Keratinocyte (primary cell): ENCODE measurements at regions not wholly inside any gene's neighbourhood (a gene's known extent, or its start where the extent isn't known, plus 50 kb on each side); places are given as distances from the start of the nearest gene placed in this dataset.

Experiments
- EZH2 ChIP-seq: IDR thresholded peaks from one replicate; pipeline ENCODE4 v1.6.1; 2012; ENCODE audit warnings: inconsistent platforms, mild to moderate bottlenecking, low read length, moderate library complexity
- TF ChIP-seq, protein P1 (sequence below), 3 experiments: IDR thresholded peaks in 1 of 3; conservative IDR thresholded peaks in 1 of 3; optimal IDR thresholded peaks in 1 of 3; 2 replicates in 2 of 3; 3 replicates in 1 of 3; pipeline versions ENCODE3 to v1.5.1; 2011; ENCODE audit warnings: low read length in 3 of 3, mild to moderate bottlenecking in 3 of 3, moderate library complexity in 2 of 3, control low read depth in 1 of 3, inconsistent platforms in 1 of 3; ENCODE audit not compliant: insufficient read depth in 2 of 3; ENCODE audit errors: extremely low read depth in 1 of 3

- TF ChIP-seq, protein P1, sequence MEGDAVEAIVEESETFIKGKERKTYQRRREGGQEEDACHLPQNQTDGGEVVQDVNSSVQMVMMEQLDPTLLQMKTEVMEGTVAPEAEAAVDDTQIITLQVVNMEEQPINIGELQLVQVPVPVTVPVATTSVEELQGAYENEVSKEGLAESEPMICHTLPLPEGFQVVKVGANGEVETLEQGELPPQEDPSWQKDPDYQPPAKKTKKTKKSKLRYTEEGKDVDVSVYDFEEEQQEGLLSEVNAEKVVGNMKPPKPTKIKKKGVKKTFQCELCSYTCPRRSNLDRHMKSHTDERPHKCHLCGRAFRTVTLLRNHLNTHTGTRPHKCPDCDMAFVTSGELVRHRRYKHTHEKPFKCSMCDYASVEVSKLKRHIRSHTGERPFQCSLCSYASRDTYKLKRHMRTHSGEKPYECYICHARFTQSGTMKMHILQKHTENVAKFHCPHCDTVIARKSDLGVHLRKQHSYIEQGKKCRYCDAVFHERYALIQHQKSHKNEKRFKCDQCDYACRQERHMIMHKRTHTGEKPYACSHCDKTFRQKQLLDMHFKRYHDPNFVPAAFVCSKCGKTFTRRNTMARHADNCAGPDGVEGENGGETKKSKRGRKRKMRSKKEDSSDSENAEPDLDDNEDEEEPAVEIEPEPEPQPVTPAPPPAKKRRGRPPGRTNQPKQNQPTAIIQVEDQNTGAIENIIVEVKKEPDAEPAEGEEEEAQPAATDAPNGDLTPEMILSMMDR (optimal IDR thresholded peaks at IDR 0.05 in 1 of 3, IDR thresholded peaks at IDR 0.05 in 1 of 3, conservative IDR thresholded peaks at IDR 0.05 in 1 of 3; ENCODE audit: extremely low read depth in 1 of 3, insufficient read depth in 2 of 3, low read length in 3 of 3), result no peak
- TF ChIP-seq EZH2, result no peak
These were observed 198.8 kb downstream of the VEGFC start for GRCh38 chr4:176593943-176594342.
